ENCODE measurements at regions not wholly inside any gene's neighbourhood (a gene's known extent, or its start where the extent isn't known, plus 50 kb on each side); places are given as distances from the start of the nearest gene placed in this dataset.

- H3K27ac ChIP-seq (ENCODE audit: low read depth in 1 of 2, low read length in 2 of 2): no peak overlapping the region
- CTCF ChIA-PET: no interaction called here
- no peaks in the 10 kb centered on the region for H3K4me1 ChIP-seq (ENCODE audit: insufficient read depth, low read length)
- POLR2A ChIA-PET: no interaction called here
- no peak overlapping the region for H3K4me3 ChIP-seq (ENCODE audit: low read length)
- DNase-seq: no peak
- intact Hi-C loops (cut with DNase I, micrococcal nuclease): no loop called here
- Mint-ChIP-seq H3K27ac (no peak overlapping the region), H3K4me1 (ENCODE audit: low read depth) (no peaks in the 10 kb centered on the region), H3K9me3 (peaks cover 6% of the 10 kb centered on the region), H3K36me3 (ENCODE audit: low read depth) (no peaks in the 10 kb centered on the region), H3K4me3 (no peak overlapping the region), H3K27me3 (peaks cover 12% of the 10 kb centered on the region)
- no peaks in the 10 kb centered on the region for H3K9me3 ChIP-seq (ENCODE audit: control insufficient read depth in 1 of 2, insufficient read depth in 1 of 2, low read length in 2 of 2)
- no peaks in the 10 kb centered on the region for H3K27me3 ChIP-seq (ENCODE audit: control insufficient read depth in 1 of 2, insufficient read depth in 2 of 2, low read length in 2 of 2)
- no peak for ATAC-seq (ENCODE audit: poor library complexity)
- TF ChIP-seq CTCF (IDR thresholded peaks at IDR 0.05): no peak
- no peaks in the 10 kb centered on the region for H3K36me3 ChIP-seq (ENCODE audit: insufficient read depth, low read length)
Observed at GRCh38 chr18:76232010-76232409, 263.0 kb downstream of the ZNF516 start.

GRCh38 chr18:76231402-76231801 lies 263.6 kb downstream of the ZNF516 start:
- ChIA-PET CTCF (no interaction called here), POLR2A (no interaction called here)
- intact Hi-C loops (cut with DNase I, micrococcal nuclease): no loop called here
- H3K9me3 Mint-ChIP-seq: peaks cover 2% of the 10 kb centered on the region
- no peak for TF ChIP-seq CTCF (IDR thresholded peaks at IDR 0.05)
- H3K4me1 Mint-ChIP-seq (ENCODE audit: low read depth): no peaks in the 10 kb centered on the region
- no peak overlapping the region for H3K27ac ChIP-seq (ENCODE audit: low read depth in 1 of 2, low read length in 2 of 2)
- H3K36me3 ChIP-seq (ENCODE audit: insufficient read depth, low read length): no peaks in the 10 kb centered on the region
- H3K9me3 ChIP-seq (ENCODE audit: control insufficient read depth in 1 of 2, insufficient read depth in 1 of 2, low read length in 2 of 2): no peaks in the 10 kb centered on the region
- H3K27me3 Mint-ChIP-seq: peaks cover 12% of the 10 kb centered on the region
- H3K36me3 Mint-ChIP-seq (ENCODE audit: low read depth): no peaks in the 10 kb centered on the region
- no peaks in the 10 kb centered on the region for H3K4me1 ChIP-seq (ENCODE audit: insufficient read depth, low read length)
- no peak for ATAC-seq (ENCODE audit: poor library complexity)
- H3K4me3 ChIP-seq (ENCODE audit: low read length): no peak overlapping the region
- no peak overlapping the region for H3K27ac Mint-ChIP-seq
- H3K27me3 ChIP-seq (ENCODE audit: control insufficient read depth in 1 of 2, insufficient read depth in 2 of 2, low read length in 2 of 2): no peaks in the 10 kb centered on the region
- H3K4me3 Mint-ChIP-seq: no peak overlapping the region
- DNase-seq: no peak

- ATAC-seq (ENCODE audit: poor library complexity): no peak
- intact Hi-C loops (cut with DNase I, micrococcal nuclease): no loop called here
- ChIA-PET CTCF (no interaction called here), POLR2A (no interaction called here)
- H3K27ac ChIP-seq (ENCODE audit: low read depth in 1 of 2, low read length in 2 of 2): no peak overlapping the region
- Mint-ChIP-seq H3K27ac (no peak overlapping the region), H3K4me3 (no peak overlapping the region), H3K9me3 (peaks cover 2% of the 10 kb centered on the region), H3K4me1 (ENCODE audit: low read depth) (no peaks in the 10 kb centered on the region), H3K27me3 (peaks cover 12% of the 10 kb centered on the region), H3K36me3 (ENCODE audit: low read depth) (no peaks in the 10 kb centered on the region)
- no peak for TF ChIP-seq CTCF (IDR thresholded peaks at IDR 0.05)
- no peak for DNase-seq
- H3K4me3 ChIP-seq (ENCODE audit: low read length): no peak overlapping the region
- H3K36me3 ChIP-seq (ENCODE audit: insufficient read depth, low read length): no peaks in the 10 kb centered on the region
- no peaks in the 10 kb centered on the region for H3K4me1 ChIP-seq (ENCODE audit: insufficient read depth, low read length)
- no peaks in the 10 kb centered on the region for H3K9me3 ChIP-seq (ENCODE audit: control insufficient read depth in 1 of 2, insufficient read depth in 1 of 2, low read length in 2 of 2)
- no peaks in the 10 kb centered on the region for H3K27me3 ChIP-seq (ENCODE audit: control insufficient read depth in 1 of 2, insufficient read depth in 2 of 2, low read length in 2 of 2)
Observed at GRCh38 chr18:76230791-76231190, 264.3 kb downstream of the ZNF516 start.
